IMR-90 (cell line): ENCODE measurements at regions not wholly inside any gene's neighbourhood (a gene's known extent, or its start where the extent isn't known, plus 50 kb on each side); places are given as distances from the start of the nearest gene placed in this dataset.

Source experiments
- ATAC-seq: fragments of 200-7000 bp; cut with Tn5 transposase; 2 replicates; pipeline ENCODE4 v1.9.1; 2020; ENCODE audit warnings: low read depth, mild to moderate bottlenecking, moderate library complexity
- BruUV-seq: library from RNA; stranded (reverse); fragments of 400-500 nt; replicated peaks from 2 replicates; lab custom pipeline; 2021; lab: Mats Ljungman, UMichigan
- CTCF ChIA-PET: fragments of 300-600 bp; formaldehyde crosslinking; extraction: SDS; loops from one replicate; lab custom pipeline; 2021; ENCODE audit warnings: antibody characterized with exemption; lab: Yijun Ruan, JAX
- POLR2A ChIA-PET: fragments of 300-600 bp; sonication (Branson Sonifier 250); formaldehyde crosslinking; loops from one replicate; lab custom pipeline; 2022; ENCODE audit warnings: antibody characterized with exemption; ENCODE audit not compliant: unreplicated experiment; lab: Charles Lee
- DNase-seq: peaks from one replicate; pipeline ENCODE4 v3.0.0; 2013
- H2AFZ ChIP-seq: replicated peaks from 2 replicates; pipeline ENCODE3; 2013; ENCODE audit warnings: low read length, mild to moderate bottlenecking; ENCODE audit not compliant: poor library complexity
- H2AK5ac ChIP-seq: 2 replicates; pipeline ENCODE4 v1.6.1; 2013; ENCODE audit warnings: low read depth, low read length, inconsistent platforms
- H2AK9ac ChIP-seq: replicated peaks from 2 replicates; pipeline ENCODE3; 2013; ENCODE audit warnings: mild to moderate bottlenecking, low read depth, low read length, moderate library complexity; ENCODE audit not compliant: poor library complexity
- H2BK120ac ChIP-seq: 2 replicates; pipeline ENCODE4 v1.6.1; 2013; ENCODE audit warnings: low read depth, low read length, inconsistent platforms
- H2BK15ac ChIP-seq: 3 replicates; pipeline ENCODE4 v1.6.1; 2013; ENCODE audit warnings: low read depth, low read length, inconsistent platforms
- H2BK20ac ChIP-seq: 2 replicates; pipeline ENCODE4 v1.6.1; 2013; ENCODE audit warnings: low read depth, mild to moderate bottlenecking, inconsistent platforms, low read length, moderate library complexity
- H2BK5ac ChIP-seq: 2 replicates; pipeline ENCODE4 v1.6.1; 2013; ENCODE audit warnings: mild to moderate bottlenecking, low read depth, low read length, inconsistent platforms; ENCODE audit not compliant: poor library complexity, severe bottlenecking
- H3K14ac ChIP-seq: replicated peaks from 2 replicates; pipeline ENCODE4 v1.6.1; 2013; ENCODE audit warnings: low read depth, low read length, inconsistent platforms
- H3K18ac ChIP-seq: 2 replicates; pipeline ENCODE4 v1.6.1; 2013; ENCODE audit warnings: low read depth, low read length, control low read depth
- H3K23ac ChIP-seq: 2 replicates; pipeline ENCODE4 v1.6.1; 2013; ENCODE audit warnings: low read depth, low read length, inconsistent platforms
- H3K27ac ChIP-seq: 2 replicates; pipeline ENCODE4 v1.5.1; 2013; ENCODE audit warnings: mild to moderate bottlenecking, control low read depth, low read length; ENCODE audit not compliant: insufficient read depth
- H3K27me3 ChIP-seq: 2 replicates; pipeline ENCODE4 v1.6.1; 2013; ENCODE audit warnings: low read length; ENCODE audit not compliant: control insufficient read depth, insufficient read depth
- H3K36me3 ChIP-seq: 2 replicates; pipeline ENCODE4 v1.6.1; 2013; ENCODE audit warnings: low read length, mixed read lengths; ENCODE audit not compliant: control insufficient read depth, insufficient read depth
- H3K4ac ChIP-seq: 2 replicates; pipeline ENCODE4 v1.6.1; 2013; ENCODE audit warnings: low read depth, low read length, inconsistent platforms
- H3K4me1 ChIP-seq: 2 replicates; pipeline ENCODE4 v1.6.1; 2013; ENCODE audit warnings: low read length, mixed read lengths; ENCODE audit not compliant: control insufficient read depth, insufficient read depth
- H3K4me2 ChIP-seq: 2 replicates; pipeline ENCODE4 v1.6.1; 2013; ENCODE audit warnings: low read depth, mild to moderate bottlenecking, control low read depth, low read length, moderate library complexity
- H3K4me3 ChIP-seq: 2 replicates; pipeline ENCODE4 v1.5.1; 2013; ENCODE audit warnings: low read depth, mild to moderate bottlenecking, control low read depth, low read length, moderate library complexity; ENCODE audit not compliant: insufficient read depth
- H3K56ac ChIP-seq: 2 replicates; pipeline ENCODE4 v1.6.1; 2013; ENCODE audit warnings: low read length, inconsistent platforms; ENCODE audit not compliant: insufficient read depth; ENCODE audit errors: extremely low read depth
- H3K79me1 ChIP-seq, 2 experiments: 2 replicates each; pipeline ENCODE4 v1.6.1; 2013; ENCODE audit warnings: low read length in 2 of 2, inconsistent platforms in 1 of 2, low read depth in 1 of 2
- H3K9ac ChIP-seq: 2 replicates; pipeline ENCODE4 v1.6.1; 2013; ENCODE audit warnings: low read depth, low read length, control low read depth
- H3K9me1 ChIP-seq: 2 replicates; pipeline ENCODE4 v1.6.1; 2013; ENCODE audit warnings: low read length, inconsistent platforms; ENCODE audit not compliant: insufficient read depth
- H3K9me3 ChIP-seq: 2 replicates; pipeline ENCODE4 v1.6.1; 2013; ENCODE audit warnings: low read length; ENCODE audit not compliant: control insufficient read depth, insufficient read depth
- H4K20me1 ChIP-seq: 2 replicates; pipeline ENCODE4 v1.6.1; 2013; ENCODE audit warnings: low read length, inconsistent platforms; ENCODE audit not compliant: insufficient read depth
- H4K5ac ChIP-seq: 2 replicates; pipeline ENCODE4 v1.6.1; 2013; ENCODE audit warnings: mild to moderate bottlenecking, low read depth, low read length, control low read depth
- H4K8ac ChIP-seq, 2 experiments: 2 replicates each; pipeline ENCODE4 v1.6.1; 2013; ENCODE audit warnings: low read depth in 2 of 2, low read length in 2 of 2, control low read depth in 1 of 2, inconsistent platforms in 1 of 2
- H4K91ac ChIP-seq: 2 replicates; pipeline ENCODE4 v1.6.1; 2013; ENCODE audit warnings: low read depth, low read length, inconsistent platforms; ENCODE audit not compliant: insufficient read depth
- MXI1 ChIP-seq: IDR thresholded peaks from 2 replicates; pipeline ENCODE4 v1.6.1; 2012; ENCODE audit warnings: low read depth, mild to moderate bottlenecking, low read length, moderate library complexity, borderline replicate concordance
- POLR2A ChIP-seq: IDR thresholded peaks from 2 replicates; pipeline ENCODE4 v1.6.1; 2012; ENCODE audit warnings: mild to moderate bottlenecking, low read depth, low read length
- SMC3 ChIP-seq: fragments of 150-350 bp; IDR thresholded peaks from 2 replicates; pipeline ENCODE4 v1.6.1; 2016; ENCODE audit warnings: low read depth, mild to moderate bottlenecking, antibody characterized with exemption, low read length, moderate library complexity
- whole genome bisulfite sequencing, 2 experiments: methylation state at CpG; one replicate each; pipeline versions ENCODE4 v1.1.5 to v1.1.7; 2013; ENCODE audit warnings: missing lambda C conversion rate in 2 of 2; ENCODE audit not compliant: insufficient read length in 1 of 2; ENCODE audit errors: extremely low coverage in 2 of 2; 5-methylcytosine and 5-hydroxymethylcytosine counted together
- dilution Hi-C: fragments of 300-500 bp; cut with HindIII; formaldehyde crosslinking; loops from one replicate; pipeline ENCODE4 v1.14.3; 2018; ENCODE audit warnings: low sequenced_read_pairs; ENCODE audit not compliant: unreplicated experiment
- in situ Hi-C: fragments of 300-500 bp; cut with MboI; formaldehyde crosslinking; loops from 3 replicates; pipeline ENCODE4 v1.14.3; 2019; ENCODE audit warnings: low sequenced_read_pairs, inconsistent platforms, mixed read lengths
- intact Hi-C: fragments of 100-400 bp; cut with micrococcal nuclease; formaldehyde crosslinking; loops from 2 replicates; pipeline ENCODE4 v1.10.0; 2022

- in situ Hi-C loops, result no loop called here
- no TSS peak for BruUV-seq
These were observed 59.9 kb downstream of the BMP4 start for GRCh38 chr14:53896726-53897125.

More at GRCh38 chr14:53896726-53897125, 59.9 kb downstream of the BMP4 start:
- Histone ChIP-seq H3K4me2 (no peak overlapping the region), H2BK120ac (peak overlapping the region; percentile 56), H3K4me1 (peaks cover 16% of the 10 kb centered on the region), H4K5ac (no peak overlapping the region), H3K4ac (peak overlapping the region; percentile 46), H3K14ac (peak overlapping the region; percentile 14; the same call in 1 of the 2 replicates), H3K9me3 (no peaks in the 10 kb centered on the region), H3K23ac (no peak overlapping the region), H2AK5ac (no peak overlapping the region; the same call in 1 of the 2 replicates), H4K20me1 (no peaks in the 10 kb centered on the region), H3K79me1 (no peaks in the 10 kb centered on the region), H3K18ac (no peak overlapping the region; the same call in 1 of the 2 replicates), H2BK5ac (no peak overlapping the region), H3K27me3 (no peaks in the 10 kb centered on the region), H4K91ac (no peak overlapping the region), H3K56ac (no peak overlapping the region), H3K4me3 (no peak overlapping the region), H4K8ac (peak overlapping the region in 1 of 2 experiments; percentile 3; a peak in 1 of 4 replicates), H2BK20ac (peak overlapping the region; percentile 46; the same call in 1 of the 2 replicates), H3K9ac (no peak overlapping the region), H3K27ac (peak overlapping the region; percentile 35; the same call in 1 of the 2 replicates), H2BK15ac (peak overlapping the region; percentile 91; the same call in 1 of the 3 replicates), H3K36me3 (no peaks in the 10 kb centered on the region), H3K9me1 (peaks cover 12% of the 10 kb centered on the region), H2AK9ac (no peak overlapping the region), H2AFZ (no peak overlapping the region)
- peak; percentile 78 for DNase-seq
- ATAC-seq, result peak; percentile 70
- dilution Hi-C loops (no loop called here), intact Hi-C loops (loop anchor here (5.0 kb wide), 1 partner anchor 431 kb away; no protein-coding TSS in a partner anchor)
- ChIA-PET POLR2A (no interaction called here), CTCF (no interaction called here)
- TF ChIP-seq MXI1 (no peak), SMC3 (no peak), POLR2A (no peak)
- no CpG with 5 or more reads among the region's 1 CpG for WGBS, 2 experiments
